Stomach (tissue), 4 donors: ENCODE measurements at regions not wholly inside any gene's neighbourhood (a gene's known extent, or its start where the extent isn't known, plus 50 kb on each side); places are given as distances from the start of the nearest gene placed in this dataset.
"Not testable (repeated sequence)": the region's sequence is repeated elsewhere in the genome, so short reads cannot be mapped to it uniquely, and the experiment has no call there.

Experiments
- POLR2AphosphoS5 ChIP-seq, 3 donors: sonication (generic); formaldehyde crosslinking; IDR thresholded peaks; one replicate each; pipeline ENCODE4 v1.6.1; 2016; ENCODE audit warnings: antibody characterized with exemption in 3 of 3
- TF ChIP-seq, protein P1 (sequence below), 7 experiments: fragments of 450-650 bp in 4 of 7; fragments of 200-600 bp in 3 of 7; sonication (generic) in 3 of 7; IDR thresholded peaks; one replicate each; pipeline ENCODE4 v1.5.1; 2016 to 2019; ENCODE audit warnings: antibody characterized with exemption in 7 of 7, control low read depth in 2 of 7, mild to moderate bottlenecking in 1 of 7

DNA sequence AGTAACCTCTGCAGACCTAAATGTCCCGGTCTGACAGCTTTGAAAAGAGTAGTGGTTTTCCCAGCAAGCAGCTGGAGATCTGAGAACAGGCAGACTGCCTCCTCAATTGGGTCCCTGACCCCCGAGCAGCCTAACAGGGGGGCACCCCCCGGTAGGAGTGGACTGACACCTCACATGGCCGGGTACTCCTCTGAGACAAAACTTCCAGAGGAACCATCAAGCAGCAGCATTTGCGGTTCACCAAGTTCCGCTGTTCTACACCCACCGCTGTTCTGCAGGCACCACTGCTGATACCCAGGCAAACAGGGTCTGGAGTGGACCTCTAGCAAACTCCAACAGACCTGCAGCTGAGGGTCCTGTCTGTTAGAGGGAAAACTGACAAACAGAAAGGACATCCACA lies 341.1 kb downstream of the NEBL start:
- TF ChIP-seq, protein P1, sequence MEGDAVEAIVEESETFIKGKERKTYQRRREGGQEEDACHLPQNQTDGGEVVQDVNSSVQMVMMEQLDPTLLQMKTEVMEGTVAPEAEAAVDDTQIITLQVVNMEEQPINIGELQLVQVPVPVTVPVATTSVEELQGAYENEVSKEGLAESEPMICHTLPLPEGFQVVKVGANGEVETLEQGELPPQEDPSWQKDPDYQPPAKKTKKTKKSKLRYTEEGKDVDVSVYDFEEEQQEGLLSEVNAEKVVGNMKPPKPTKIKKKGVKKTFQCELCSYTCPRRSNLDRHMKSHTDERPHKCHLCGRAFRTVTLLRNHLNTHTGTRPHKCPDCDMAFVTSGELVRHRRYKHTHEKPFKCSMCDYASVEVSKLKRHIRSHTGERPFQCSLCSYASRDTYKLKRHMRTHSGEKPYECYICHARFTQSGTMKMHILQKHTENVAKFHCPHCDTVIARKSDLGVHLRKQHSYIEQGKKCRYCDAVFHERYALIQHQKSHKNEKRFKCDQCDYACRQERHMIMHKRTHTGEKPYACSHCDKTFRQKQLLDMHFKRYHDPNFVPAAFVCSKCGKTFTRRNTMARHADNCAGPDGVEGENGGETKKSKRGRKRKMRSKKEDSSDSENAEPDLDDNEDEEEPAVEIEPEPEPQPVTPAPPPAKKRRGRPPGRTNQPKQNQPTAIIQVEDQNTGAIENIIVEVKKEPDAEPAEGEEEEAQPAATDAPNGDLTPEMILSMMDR (IDR thresholded peaks at IDR 0.05), result not testable (repeated sequence)
- TF ChIP-seq POLR2AphosphoS5 (IDR thresholded peaks at IDR 0.05), result not testable (repeated sequence)
